T1000 (cell line): ENCODE measurements at regions not wholly inside any gene's neighbourhood (a gene's known extent, or its start where the extent isn't known, plus 50 kb on each side); places are given as distances from the start of the nearest gene placed in this dataset.

Experiments
- DNase-seq: peaks from one replicate; lab custom pipeline; 2025; ENCODE audit warnings: mixed read lengths; lab: John Stamatoyannopoulos, UW

DNA sequence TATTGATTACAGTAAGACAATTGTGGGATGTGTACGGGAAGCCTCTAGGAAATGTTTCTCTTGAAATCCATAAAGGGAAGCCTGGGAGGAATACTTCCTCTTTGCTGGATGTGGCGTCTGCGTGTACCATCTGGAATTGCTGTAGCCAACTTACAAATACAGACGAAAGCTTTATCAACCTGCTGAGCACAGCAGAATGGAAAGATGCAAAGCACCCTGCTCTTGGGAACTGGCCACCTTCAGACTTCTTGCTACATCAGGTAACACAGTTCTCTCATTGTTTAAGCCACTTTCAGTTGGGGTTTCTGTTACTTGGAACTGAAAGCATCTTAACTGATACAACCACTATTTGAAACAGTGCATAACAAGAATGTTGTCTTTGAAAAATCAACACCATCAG lies 213.8 kb downstream of the HRH4 start:
- DNase-seq, result no peak

DNA sequence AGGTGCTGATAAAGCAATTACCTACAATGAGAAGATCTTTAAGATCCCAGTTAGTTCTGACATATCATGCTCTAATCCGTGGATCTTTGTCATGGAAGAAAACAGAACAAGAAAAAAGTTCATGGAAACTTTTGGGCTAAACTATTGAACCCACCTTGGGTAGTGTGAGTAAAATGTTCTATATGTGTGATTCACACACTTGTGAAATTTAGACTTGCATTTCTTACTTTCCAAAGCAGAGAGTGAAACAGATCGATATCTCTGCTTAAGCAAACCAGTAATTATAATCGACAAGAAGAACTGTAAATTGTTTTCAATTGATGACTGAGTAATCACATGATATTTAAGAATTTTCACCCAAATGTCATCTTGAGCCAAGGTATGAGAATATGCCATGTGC lies 214.2 kb downstream of the HRH4 start:
- DNase-seq, result no peak

DNA sequence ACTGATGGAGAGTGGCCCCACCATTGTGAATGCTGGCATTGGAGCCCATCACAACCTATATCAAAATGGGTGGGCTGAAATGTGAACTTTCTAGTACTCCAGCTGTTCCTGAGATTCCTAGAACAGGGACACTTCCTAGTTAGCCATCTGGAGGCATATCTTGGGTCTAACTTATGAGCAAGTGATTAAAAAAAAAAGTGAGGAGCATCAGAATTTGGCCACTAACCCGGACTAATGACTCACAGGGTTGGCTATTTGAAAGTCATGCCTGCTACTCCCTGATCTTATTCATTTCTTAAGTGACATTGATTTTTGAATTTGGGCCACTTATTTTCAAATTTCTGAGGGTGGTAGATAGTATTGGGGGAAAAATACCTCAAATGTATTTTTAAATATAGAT lies 216.6 kb downstream of the HRH4 start:
- no peak for DNase-seq

GRCh38 chr18:24678107-24678506 lies 217.7 kb downstream of the HRH4 start:
- DNase-seq, result no peak

GRCh38 chr18:24678626-24679025 lies 218.2 kb downstream of the HRH4 start:
- DNase-seq, result no peak

DNA sequence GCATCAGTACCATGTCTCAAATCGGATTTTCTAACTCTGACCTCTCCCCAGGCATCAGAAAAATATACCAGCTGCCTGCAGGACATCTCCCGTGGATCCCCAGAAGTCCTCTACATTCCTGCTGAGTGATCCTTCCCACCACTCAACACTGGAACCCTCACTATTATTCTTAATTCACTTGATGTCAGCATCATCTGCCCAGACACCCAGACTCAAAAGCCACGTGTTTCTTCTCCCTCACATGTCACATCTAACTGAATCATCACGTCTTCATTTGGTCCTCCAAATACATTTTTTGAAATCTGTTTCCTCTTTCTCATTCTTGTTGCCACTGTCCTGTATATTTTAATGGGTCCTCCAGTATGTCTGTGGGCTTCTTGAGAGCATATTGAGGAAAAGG lies 218.6 kb downstream of the HRH4 start:
- DNase-seq, result no peak

DNA sequence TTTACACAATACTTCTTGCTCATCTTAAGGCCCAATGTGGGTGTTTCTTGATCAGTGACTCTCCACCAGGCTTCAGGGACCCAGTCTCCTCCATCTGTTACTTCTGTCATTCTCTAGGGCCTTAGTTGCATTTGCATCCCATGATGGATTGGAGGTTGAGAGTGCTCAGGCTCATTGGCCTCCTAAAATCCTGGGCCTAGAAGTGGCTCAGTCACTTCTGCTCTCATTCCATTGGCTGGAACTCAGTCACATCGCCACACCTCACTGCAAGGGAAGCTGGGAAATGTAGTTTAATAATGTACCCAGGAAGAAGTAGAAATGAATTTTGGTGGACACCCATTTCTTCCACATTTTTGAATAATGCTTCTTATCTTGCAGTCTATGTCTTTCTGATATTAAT lies 223.5 kb downstream of the HRH4 start:
- DNase-seq, result no peak

GRCh38 chr18:24685254-24685959 lies 225.0 kb downstream of the HRH4 start:
- no peak for DNase-seq

GRCh38 chr18:24695168-24695567 lies 234.7 kb downstream of the HRH4 start:
- DNase-seq, result no peak

GRCh38 chr18:24702001-24702515 lies 241.6 kb downstream of the HRH4 start:
- no peak for DNase-seq

- DNase-seq, result no peak
These were observed 242.9 kb downstream of the HRH4 start for GRCh38 chr18:24703316-24703715.

DNA sequence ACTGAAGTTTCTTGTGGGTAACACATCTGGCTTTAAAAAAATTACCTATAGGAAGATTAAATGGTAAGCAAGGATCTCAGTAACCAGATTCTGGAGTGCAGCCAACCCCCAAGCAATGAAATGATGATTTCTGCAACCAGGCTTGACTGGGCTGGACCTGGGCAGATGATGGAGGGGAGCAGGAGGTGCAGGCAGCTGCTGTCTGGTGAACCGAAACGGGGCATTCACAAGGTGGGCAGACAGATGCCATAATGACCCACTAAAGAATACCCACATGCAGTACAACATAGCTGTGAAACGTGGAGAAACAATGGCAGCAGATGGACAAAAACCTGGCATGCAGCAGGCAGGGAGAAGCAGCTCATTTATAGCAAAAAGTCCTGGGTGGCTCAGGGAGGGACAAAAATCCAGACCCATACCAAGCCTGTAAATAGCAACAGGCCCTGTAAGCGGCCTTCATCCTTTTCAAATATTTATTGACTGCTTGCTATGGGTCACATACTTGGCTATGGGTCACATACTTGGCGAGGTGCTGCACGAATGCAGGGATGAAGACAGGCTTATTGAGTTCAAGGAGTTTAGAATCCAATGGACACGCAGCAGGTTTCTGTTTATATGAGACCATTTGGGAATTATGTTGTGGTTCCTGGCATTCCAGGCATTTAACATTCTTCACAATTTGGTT lies 244.7 kb downstream of the HRH4 start:
- peak; percentile 31 for DNase-seq

DNA sequence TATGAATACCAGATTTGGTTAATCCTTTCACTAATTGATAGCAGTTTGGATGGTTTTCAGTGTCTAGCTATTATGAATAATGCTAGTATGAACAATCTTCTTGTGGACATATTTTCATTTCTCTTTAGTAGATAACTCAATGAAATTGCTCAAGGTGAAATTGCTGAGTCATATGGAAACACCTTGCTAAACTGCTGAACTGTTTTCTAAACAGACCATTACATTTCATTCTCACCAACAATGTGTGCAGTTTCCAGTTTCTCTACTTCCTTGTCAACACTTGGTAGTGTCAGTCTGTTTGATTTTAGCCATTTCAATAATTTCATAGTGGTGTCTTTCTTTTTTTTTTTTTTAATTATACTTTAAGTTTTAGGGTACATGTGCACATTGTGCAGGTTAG lies 250.0 kb downstream of the HRH4 start:
- no peak for DNase-seq

GRCh38 chr18:24719791-24720190 lies 259.4 kb downstream of the HRH4 start:
- DNase-seq, result no peak

DNA sequence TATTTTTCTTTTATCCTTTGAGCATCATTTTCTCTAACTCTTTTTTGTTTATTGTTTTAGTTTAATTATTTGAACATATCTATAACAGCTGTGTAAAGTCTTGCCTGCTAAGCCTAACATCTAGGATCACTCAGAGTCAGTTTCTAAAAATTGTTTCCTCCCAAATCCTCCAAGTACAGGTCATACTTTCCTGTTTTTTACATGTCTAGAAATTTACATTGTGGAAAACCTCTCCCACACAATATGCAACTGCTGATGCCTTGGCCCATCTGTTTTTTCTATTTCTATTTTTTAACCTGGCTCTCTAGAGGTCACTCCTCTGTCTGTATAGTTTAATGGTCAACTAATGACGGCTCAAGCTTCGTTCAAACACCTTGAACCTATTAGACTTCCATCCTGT lies 261.0 kb downstream of the HRH4 start:
- no peak for DNase-seq

DNA sequence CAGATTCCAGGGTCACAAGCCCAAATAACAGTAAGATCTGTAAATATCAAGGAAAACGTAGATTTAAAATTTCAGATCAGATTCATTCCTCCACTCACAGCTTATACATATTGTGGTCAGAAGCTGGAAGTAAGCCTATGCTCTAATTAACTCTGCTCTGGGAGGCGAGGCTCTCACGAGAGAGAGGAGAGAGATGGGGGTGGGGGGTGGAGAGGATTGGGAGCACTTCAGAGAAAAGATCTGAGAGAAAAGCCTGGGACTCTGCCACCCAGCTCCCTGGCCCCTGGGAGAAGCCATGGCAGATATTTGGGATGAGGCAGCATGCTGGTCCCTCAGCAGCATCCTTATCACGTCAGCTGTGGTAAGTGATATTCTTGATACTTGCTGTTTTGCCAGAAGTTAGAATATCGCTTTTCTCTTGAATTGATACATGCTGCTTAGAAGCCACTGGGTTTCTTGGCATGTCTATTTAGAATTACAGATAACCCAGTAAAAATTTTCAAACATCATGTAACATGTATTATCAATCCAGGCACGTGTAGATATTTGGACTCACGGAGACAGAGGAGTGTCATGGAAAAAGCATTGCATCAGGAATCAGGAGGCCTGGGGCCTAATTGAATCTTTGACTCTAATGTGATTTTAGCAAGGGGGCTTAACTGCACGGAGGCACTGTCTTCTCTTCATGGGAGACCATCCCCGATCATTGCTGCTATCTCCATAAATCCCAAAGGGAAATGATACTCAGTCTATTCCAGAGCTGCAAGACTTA lies 265.4 kb downstream of the HRH4 start:
- DNase-seq, result no peak

DNA sequence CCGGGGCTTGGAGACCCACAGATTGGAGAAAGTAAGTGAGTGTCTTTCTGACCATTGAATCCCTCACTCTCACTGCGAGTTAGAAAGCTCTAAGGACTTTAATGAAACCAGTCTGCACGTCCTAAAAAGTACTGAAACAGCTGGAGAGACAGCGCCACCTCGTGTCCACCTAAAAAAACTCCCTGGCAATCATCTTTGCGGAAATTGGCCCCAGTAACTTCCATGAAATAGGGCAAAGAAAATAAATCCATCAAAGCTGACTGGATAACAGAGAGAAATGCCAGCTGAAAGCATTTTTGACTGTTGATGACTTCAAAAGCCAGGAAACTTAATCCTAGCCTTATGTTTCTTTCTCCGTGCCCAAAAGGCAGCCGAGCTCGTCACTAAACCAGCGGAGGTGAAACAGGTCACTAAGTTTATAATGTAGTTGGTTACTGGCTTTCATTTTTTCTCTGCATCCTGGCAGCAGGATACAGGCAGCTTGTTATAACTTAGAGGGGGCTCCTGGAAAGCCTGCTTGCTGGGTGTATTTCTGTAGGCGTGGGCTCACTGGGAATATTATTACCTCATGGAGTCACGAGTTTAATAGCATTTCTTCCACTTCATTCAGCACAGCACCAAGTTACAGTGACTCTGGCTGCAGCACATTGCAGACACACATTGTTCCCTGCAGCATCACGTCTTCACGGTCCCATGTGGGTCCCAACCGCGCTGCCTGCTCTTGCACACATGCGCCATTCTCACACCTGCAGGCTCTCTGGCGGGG lies 266.5 kb downstream of the HRH4 start:
- peak; percentile 50 for DNase-seq

GRCh38 chr18:24727685-24728084 lies 267.2 kb downstream of the HRH4 start:
- no peak for DNase-seq

- DNase-seq, result no peak
These were observed 270.7 kb downstream of the HRH4 start for GRCh38 chr18:24731158-24731557.

GRCh38 chr18:24731981-24732380 lies 271.5 kb downstream of the HRH4 start:
- DNase-seq, result peak; percentile 26

DNA sequence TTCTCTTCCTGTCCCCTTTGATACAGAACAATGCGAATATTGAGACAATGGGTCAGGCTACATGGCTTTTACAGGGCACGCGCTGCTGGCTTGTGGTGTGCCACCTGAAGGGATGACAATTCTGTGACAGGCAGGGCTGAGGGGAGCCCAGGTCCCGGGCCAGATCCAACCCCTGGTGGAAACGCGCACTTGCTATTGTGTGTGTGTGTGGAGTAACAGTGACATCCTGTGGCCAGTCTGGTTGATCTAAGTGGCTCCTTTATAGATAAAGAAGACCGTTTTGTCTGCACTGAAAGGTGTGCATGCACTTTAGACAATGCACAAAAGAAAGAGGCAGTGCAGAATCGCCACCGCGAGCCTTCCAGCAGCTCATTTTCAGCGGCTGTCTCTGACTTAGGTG lies 273.6 kb downstream of the HRH4 start:
- DNase-seq, result no peak

GRCh38 chr18:24735624-24736231 lies 275.3 kb downstream of the HRH4 start:
- DNase-seq, result no peak
